ENCODE measurements at regions not wholly inside any gene's neighbourhood (a gene's known extent, or its start where the extent isn't known, plus 50 kb on each side); places are given as distances from the start of the nearest gene placed in this dataset.

DNA sequence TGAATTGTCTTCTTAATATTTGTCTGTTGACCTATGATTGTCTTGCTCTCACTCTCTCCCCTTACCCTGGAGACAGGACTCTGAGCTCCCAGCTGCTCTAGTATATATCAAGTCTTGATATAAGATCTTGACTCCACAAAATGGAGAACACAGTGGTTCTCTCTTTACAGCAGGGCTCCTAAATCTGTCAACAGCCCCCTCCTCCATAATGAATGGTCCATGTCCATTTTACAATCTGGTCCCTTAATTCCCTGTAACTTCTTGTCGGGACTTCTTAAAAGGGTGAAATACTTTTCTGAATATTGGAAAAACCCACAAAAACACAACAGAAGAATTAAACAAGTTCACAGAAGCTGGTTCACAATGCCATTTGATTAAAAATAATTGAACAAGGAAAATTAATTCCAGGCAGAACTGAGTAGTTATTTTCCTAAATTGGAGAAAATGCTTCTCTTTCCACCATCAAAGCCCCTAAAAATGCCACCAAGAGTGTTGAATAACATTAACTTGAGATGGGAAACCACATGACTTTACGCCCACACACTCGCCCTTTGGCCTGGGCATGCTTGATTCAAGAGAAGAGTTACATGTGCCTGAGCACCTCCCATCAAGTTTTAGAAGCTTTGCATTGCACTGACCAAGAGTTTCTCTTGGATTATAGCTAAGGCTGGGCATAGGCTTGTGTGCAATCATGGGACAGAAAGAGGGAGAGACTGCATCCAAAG, 109.8 kb downstream of the TOMM20 start:
- no peak for DNase-seq
- H3K9me3 Mint-ChIP-seq: peaks cover 0 to 4% (median 0%) of the 10 kb centered on the region in 5 donors

DNA sequence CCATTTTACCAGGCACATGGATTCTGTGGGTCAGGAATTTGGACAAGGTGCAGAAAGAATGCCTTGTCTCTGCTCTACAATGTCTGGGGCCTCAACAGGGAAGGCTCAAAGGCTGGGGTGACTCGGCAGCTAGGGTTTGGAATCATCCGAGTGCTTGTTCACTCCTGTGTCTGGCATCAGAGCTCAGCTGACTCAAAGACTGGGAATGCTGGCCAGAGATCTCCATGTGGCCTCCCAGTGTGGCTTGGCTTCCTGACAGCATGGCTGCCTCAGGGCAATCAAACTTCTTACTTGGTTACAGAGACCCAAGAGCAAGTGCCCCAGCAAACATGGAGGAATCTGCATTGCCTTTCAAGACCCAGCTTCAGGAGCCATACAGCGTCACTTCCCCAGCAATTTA, 110.5 kb downstream of the TOMM20 start:
- CTCF ChIA-PET: interaction anchor here (1.0 kb wide), 1 partner anchor 44 kb away, joined by 3 read pairs; no protein-coding TSS in a partner anchor

More for the DNA sequence above, 109.8 kb downstream of the TOMM20 start:
- peaks cover 8% of the 10 kb centered on the region for H3K4me1 ChIP-seq (ENCODE audit: insufficient read depth, low read length)
- CTCF ChIA-PET: interaction anchor here (0.8 kb wide), 1 partner anchor 407 kb away, joined by 3 read pairs; no protein-coding TSS in a partner anchor
- no peak overlapping the region for H3K4me3 ChIP-seq (ENCODE audit: low read length)
- H3K27me3 ChIP-seq (ENCODE audit: insufficient read depth, low read length, poor library complexity, severe bottlenecking): no peaks in the 10 kb centered on the region
- no peak overlapping the region for H3K27ac ChIP-seq (ENCODE audit: low read depth, low read length)
- no peaks in the 10 kb centered on the region for H3K36me3 ChIP-seq (ENCODE audit: insufficient read depth, low read length)
- Mint-ChIP-seq H3K36me3 (peaks cover 0 to 12% (median 3%) of the 10 kb centered on the region in 3 donors), H3K27me3 (no peaks in the 10 kb centered on the region), H3K4me1 (peaks cover 16 to 35% (median 17%) of the 10 kb centered on the region in 3 donors), H3K27ac (peak overlapping the region in 5 of 8 donors; percentile 14 to 66 (median 58)), H3K4me3 (no peak overlapping the region)
- POLR2A ChIA-PET: no interaction called here
- H3K9me3 ChIP-seq (ENCODE audit: low read length): no peaks in the 10 kb centered on the region

GRCh38 chr1:235017719-235018118, 110.9 kb downstream of the TOMM20 start:
- Histone ChIP-seq H3K27ac (ENCODE audit: low read depth, low read length) (no peak overlapping the region), H3K4me3 (ENCODE audit: low read length) (no peak overlapping the region), H3K27me3 (ENCODE audit: insufficient read depth, low read length, poor library complexity, severe bottlenecking) (no peaks in the 10 kb centered on the region), H3K4me1 (ENCODE audit: insufficient read depth, low read length) (peaks cover 13% of the 10 kb centered on the region), H3K9me3 (ENCODE audit: low read length) (no peaks in the 10 kb centered on the region), H3K36me3 (ENCODE audit: insufficient read depth, low read length) (no peaks in the 10 kb centered on the region)
- H3K27me3 Mint-ChIP-seq: peaks cover 0 to 1% of the 10 kb centered on the region in 2 donors
- peak overlapping the region in 5 of 8 donors; percentile 15 to 66 (median 58) for H3K27ac Mint-ChIP-seq
- no peak for DNase-seq
- ChIA-PET POLR2A (interaction anchor here (0.5 kb wide), 1 partner anchor 412 kb away, joined by 4 read pairs; no protein-coding TSS in a partner anchor), CTCF (interaction anchor here (1.0 kb wide), 1 partner anchor 43 kb away, joined by 3 read pairs; no protein-coding TSS in a partner anchor)
- H3K4me3 Mint-ChIP-seq: no peak overlapping the region
- peaks cover 0 to 12% (median 3%) of the 10 kb centered on the region in 3 donors for H3K36me3 Mint-ChIP-seq
- peaks cover 0 to 4% (median 0%) of the 10 kb centered on the region in 5 donors for H3K9me3 Mint-ChIP-seq
- peaks cover 19 to 42% (median 21%) of the 10 kb centered on the region in 3 donors for H3K4me1 Mint-ChIP-seq

More for the DNA sequence above, 110.5 kb downstream of the TOMM20 start:
- Histone ChIP-seq H3K27ac (ENCODE audit: low read depth, low read length) (no peak overlapping the region), H3K27me3 (ENCODE audit: insufficient read depth, low read length, poor library complexity, severe bottlenecking) (no peaks in the 10 kb centered on the region), H3K4me1 (ENCODE audit: insufficient read depth, low read length) (peaks cover 9% of the 10 kb centered on the region), H3K4me3 (ENCODE audit: low read length) (no peak overlapping the region), H3K9me3 (ENCODE audit: low read length) (no peaks in the 10 kb centered on the region), H3K36me3 (ENCODE audit: insufficient read depth, low read length) (no peaks in the 10 kb centered on the region)
- Mint-ChIP-seq H3K4me3 (no peak overlapping the region), H3K9me3 (peaks cover 0 to 4% (median 0%) of the 10 kb centered on the region in 5 donors), H3K27me3 (peaks cover 0 to 1% of the 10 kb centered on the region in 2 donors), H3K4me1 (peaks cover 17 to 38% (median 17%) of the 10 kb centered on the region in 3 donors), H3K36me3 (peaks cover 0 to 12% (median 3%) of the 10 kb centered on the region in 3 donors), H3K27ac (peak overlapping the region in 5 of 8 donors; percentile 4 to 58 (median 39))
- DNase-seq: no peak
- POLR2A ChIA-PET: no interaction called here

DNA sequence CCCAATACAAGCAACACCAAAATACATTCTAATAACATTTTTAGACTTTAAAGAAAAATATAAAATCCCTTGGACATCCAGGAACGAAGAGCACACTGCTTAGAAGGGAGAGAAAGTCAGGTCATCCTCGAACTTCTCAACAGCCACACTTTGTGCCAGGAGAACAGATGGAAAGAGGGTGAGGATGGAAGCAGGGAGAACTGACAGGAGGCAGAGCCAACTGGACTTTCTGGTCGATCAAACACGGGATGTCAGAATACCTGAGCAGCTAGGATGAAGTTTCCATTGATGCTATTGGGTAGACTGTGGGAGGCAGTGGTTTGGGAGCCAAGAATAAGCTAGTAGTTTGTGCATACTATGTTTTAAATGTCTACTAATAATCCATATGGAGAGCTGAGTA, 111.4 kb downstream of the TOMM20 start:
- Histone ChIP-seq H3K36me3 (ENCODE audit: insufficient read depth, low read length) (no peaks in the 10 kb centered on the region), H3K9me3 (ENCODE audit: low read length) (no peaks in the 10 kb centered on the region), H3K27me3 (ENCODE audit: insufficient read depth, low read length, poor library complexity, severe bottlenecking) (no peaks in the 10 kb centered on the region), H3K4me1 (ENCODE audit: insufficient read depth, low read length) (peaks cover 19% of the 10 kb centered on the region), H3K27ac (ENCODE audit: low read depth, low read length) (no peak overlapping the region), H3K4me3 (ENCODE audit: low read length) (no peak overlapping the region)
- Mint-ChIP-seq H3K36me3 (peaks cover 0 to 12% (median 3%) of the 10 kb centered on the region in 3 donors), H3K27ac (peak overlapping the region in 3 of 8 donors; percentile 15 to 52 (median 19)), H3K9me3 (peaks cover 0 to 4% (median 0%) of the 10 kb centered on the region in 5 donors), H3K4me3 (no peak overlapping the region), H3K27me3 (peaks cover 0 to 1% of the 10 kb centered on the region in 2 donors), H3K4me1 (peaks cover 24 to 48% (median 26%) of the 10 kb centered on the region in 3 donors)
- POLR2A ChIA-PET: interaction anchor here (0.5 kb wide), 1 partner anchor 411 kb away, joined by 4 read pairs; no protein-coding TSS in a partner anchor
- CTCF ChIA-PET: interaction anchor here (1.0 to 1.6 kb wide), 2 partner anchors 43 to 405 kb away, joined by 3 read pairs; no protein-coding TSS in a partner anchor
- no peak for DNase-seq

DNA sequence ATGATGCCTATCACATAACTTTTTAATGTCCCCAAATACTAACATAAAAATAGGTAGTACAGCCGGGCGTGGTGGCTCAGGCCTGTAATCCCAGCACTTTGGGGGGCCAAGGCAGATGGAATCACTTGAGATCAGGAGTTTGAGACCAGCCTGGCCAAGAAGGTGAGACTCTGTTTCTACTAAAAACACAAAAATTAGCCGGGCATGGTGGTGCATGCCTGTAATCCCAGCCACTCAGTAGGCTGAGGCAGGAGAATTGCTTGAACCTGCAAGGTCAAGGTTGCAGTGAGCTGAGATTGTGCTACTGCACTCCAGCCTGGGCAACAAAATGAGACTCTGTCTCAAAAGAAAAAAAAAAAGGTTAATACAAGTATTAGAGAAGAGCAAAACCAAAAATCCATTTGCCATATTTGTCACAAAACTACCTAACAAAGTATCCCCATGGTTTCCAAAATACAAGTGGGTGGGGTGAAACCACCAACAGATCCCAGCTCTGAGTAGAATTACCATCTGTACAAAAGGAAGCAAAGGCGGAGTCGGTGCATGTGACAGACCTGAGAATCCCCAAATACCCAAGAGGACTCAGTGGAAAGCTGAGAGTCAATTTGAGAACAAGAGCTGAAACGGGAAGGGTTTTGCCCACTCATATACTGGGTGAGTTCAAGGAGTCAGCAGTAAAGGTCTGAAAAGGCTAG, 113.2 kb downstream of the TOMM20 start:
- H3K4me3 ChIP-seq (ENCODE audit: low read length): no peak overlapping the region
- Mint-ChIP-seq H3K4me1 (peaks cover 41 to 64% (median 41%) of the 10 kb centered on the region in 3 donors), H3K36me3 (peaks cover 0 to 12% (median 3%) of the 10 kb centered on the region in 3 donors), H3K9me3 (peaks cover 0 to 4% (median 0%) of the 10 kb centered on the region in 5 donors), H3K27ac (peak overlapping the region; percentile 51 to 86 (median 80)), H3K4me3 (peak overlapping the region in 1 of 7 donors; percentile 20), H3K27me3 (peaks cover 0 to 3% of the 10 kb centered on the region in 2 donors)
- peaks cover 35% of the 10 kb centered on the region for H3K4me1 ChIP-seq (ENCODE audit: insufficient read depth, low read length)
- no peak for DNase-seq
- POLR2A ChIA-PET: interaction anchor here (1.1 kb wide), 1 partner anchor 243 kb away, joined by 6 read pairs; no protein-coding TSS in a partner anchor
- no peaks in the 10 kb centered on the region for H3K27me3 ChIP-seq (ENCODE audit: insufficient read depth, low read length, poor library complexity, severe bottlenecking)
- no peaks in the 10 kb centered on the region for H3K9me3 ChIP-seq (ENCODE audit: low read length)
- no peak overlapping the region for H3K27ac ChIP-seq (ENCODE audit: low read depth, low read length)
- no peaks in the 10 kb centered on the region for H3K36me3 ChIP-seq (ENCODE audit: insufficient read depth, low read length)
- CTCF ChIA-PET: interaction anchor here (0.9 to 1.6 kb wide), 2 partner anchors 15 to 403 kb away, joined by 3 read pairs; no protein-coding TSS in a partner anchor

GRCh38 chr1:235014756-235015155, 113.9 kb downstream of the TOMM20 start:
- DNase-seq: no peak
- H3K27me3 ChIP-seq (ENCODE audit: insufficient read depth, low read length, poor library complexity, severe bottlenecking): no peaks in the 10 kb centered on the region
- no peaks in the 10 kb centered on the region for H3K36me3 ChIP-seq (ENCODE audit: insufficient read depth, low read length)
- Mint-ChIP-seq H3K9me3 (peaks cover 0 to 4% (median 0%) of the 10 kb centered on the region in 5 donors), H3K27ac (peak overlapping the region in 7 of 8 donors; percentile 5 to 97 (median 73)), H3K36me3 (peaks cover 0 to 12% (median 4%) of the 10 kb centered on the region in 3 donors), H3K4me3 (no peak overlapping the region), H3K4me1 (peaks cover 43 to 67% (median 43%) of the 10 kb centered on the region in 3 donors), H3K27me3 (peaks cover 0 to 3% of the 10 kb centered on the region in 2 donors)
- POLR2A ChIA-PET: no interaction called here
- CTCF ChIA-PET: no interaction called here
- H3K4me1 ChIP-seq (ENCODE audit: insufficient read depth, low read length): peaks cover 39% of the 10 kb centered on the region
- no peak overlapping the region for H3K4me3 ChIP-seq (ENCODE audit: low read length)
- H3K9me3 ChIP-seq (ENCODE audit: low read length): no peaks in the 10 kb centered on the region
- H3K27ac ChIP-seq (ENCODE audit: low read depth, low read length): no peak overlapping the region

DNA sequence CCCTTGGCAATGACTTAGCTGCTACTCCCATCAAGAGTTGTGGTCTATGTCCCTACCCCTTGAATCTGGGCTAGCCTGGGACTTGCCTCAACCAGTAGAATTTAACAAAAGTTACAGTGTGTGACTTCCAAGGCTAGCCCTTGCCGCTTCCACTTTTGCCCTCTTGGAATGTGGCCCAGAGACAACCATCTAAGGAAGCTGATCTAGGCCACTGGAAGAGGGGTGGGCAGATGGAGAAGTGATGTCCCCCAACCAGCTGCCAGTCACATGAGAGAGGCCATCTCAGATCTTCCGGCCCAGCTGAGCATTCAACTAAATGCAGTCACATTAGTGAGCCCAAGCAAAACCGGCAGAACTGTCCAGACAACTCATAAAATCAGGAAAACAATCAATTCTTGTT, 115.1 kb downstream of the TOMM20 start:
- Histone ChIP-seq H3K4me1 (ENCODE audit: insufficient read depth, low read length) (peaks cover 39% of the 10 kb centered on the region), H3K4me3 (ENCODE audit: low read length) (no peak overlapping the region), H3K27ac (ENCODE audit: low read depth, low read length) (no peak overlapping the region), H3K27me3 (ENCODE audit: insufficient read depth, low read length, poor library complexity, severe bottlenecking) (no peaks in the 10 kb centered on the region), H3K36me3 (ENCODE audit: insufficient read depth, low read length) (no peaks in the 10 kb centered on the region), H3K9me3 (ENCODE audit: low read length) (no peaks in the 10 kb centered on the region)
- CTCF ChIA-PET: no interaction called here
- POLR2A ChIA-PET: no interaction called here
- peaks cover 44 to 69% (median 46%) of the 10 kb centered on the region in 3 donors for H3K4me1 Mint-ChIP-seq
- H3K27ac Mint-ChIP-seq: peak overlapping the region; percentile 93 to 99 (median 96)
- H3K36me3 Mint-ChIP-seq: peaks cover 0 to 9% (median 6%) of the 10 kb centered on the region in 3 donors
- peaks cover 0 to 3% of the 10 kb centered on the region in 2 donors for H3K27me3 Mint-ChIP-seq
- peaks cover 0 to 2% (median 0%) of the 10 kb centered on the region in 5 donors for H3K9me3 Mint-ChIP-seq
- DNase-seq: no peak
- H3K4me3 Mint-ChIP-seq: no peak overlapping the region

Measured in CD8-positive, alpha-beta memory T cell (primary cell).